ENCODE measurements at regions not wholly inside any gene's neighbourhood (a gene's known extent, or its start where the extent isn't known, plus 50 kb on each side); places are given as distances from the start of the nearest gene placed in this dataset.

DNA sequence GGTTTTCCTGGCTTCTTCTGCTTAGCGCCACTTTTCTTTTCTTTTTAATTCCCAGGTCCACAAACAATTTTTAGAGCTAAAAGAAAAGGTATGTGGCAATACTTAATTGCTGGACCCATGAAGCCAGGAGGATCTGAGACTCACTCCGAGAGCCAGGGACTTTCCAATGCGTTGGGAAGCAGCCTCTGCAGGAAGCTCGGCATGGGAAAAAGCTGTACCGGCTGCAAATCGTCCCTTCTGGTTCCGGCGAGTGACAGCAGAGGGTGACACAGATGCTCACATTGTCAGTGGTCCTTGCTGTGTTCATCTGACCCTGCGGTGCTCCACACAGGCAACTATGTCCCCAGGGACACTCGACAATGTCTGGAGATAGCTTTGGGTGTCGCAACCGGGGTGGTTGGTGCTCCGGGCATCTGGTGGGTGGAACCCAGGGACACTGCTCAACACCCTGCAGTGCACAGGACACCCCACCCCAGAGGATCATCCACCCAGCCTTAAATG lies 164.0 kb downstream of the PRKX start:
- TF ChIP-seq, protein P1, sequence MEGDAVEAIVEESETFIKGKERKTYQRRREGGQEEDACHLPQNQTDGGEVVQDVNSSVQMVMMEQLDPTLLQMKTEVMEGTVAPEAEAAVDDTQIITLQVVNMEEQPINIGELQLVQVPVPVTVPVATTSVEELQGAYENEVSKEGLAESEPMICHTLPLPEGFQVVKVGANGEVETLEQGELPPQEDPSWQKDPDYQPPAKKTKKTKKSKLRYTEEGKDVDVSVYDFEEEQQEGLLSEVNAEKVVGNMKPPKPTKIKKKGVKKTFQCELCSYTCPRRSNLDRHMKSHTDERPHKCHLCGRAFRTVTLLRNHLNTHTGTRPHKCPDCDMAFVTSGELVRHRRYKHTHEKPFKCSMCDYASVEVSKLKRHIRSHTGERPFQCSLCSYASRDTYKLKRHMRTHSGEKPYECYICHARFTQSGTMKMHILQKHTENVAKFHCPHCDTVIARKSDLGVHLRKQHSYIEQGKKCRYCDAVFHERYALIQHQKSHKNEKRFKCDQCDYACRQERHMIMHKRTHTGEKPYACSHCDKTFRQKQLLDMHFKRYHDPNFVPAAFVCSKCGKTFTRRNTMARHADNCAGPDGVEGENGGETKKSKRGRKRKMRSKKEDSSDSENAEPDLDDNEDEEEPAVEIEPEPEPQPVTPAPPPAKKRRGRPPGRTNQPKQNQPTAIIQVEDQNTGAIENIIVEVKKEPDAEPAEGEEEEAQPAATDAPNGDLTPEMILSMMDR (conservative IDR thresholded peaks at IDR 0.05; ENCODE audit: low read length) = no peak
- TF ChIP-seq EZH2phosphoT487 (IDR thresholded peaks at IDR 0.05; ENCODE audit: borderline replicate concordance, low read depth, low read length) = no peak

All from OCI-LY7 (cell line).